OCI-LY1 (cell line): ENCODE measurements at regions not wholly inside any gene's neighbourhood (a gene's known extent, or its start where the extent isn't known, plus 50 kb on each side); places are given as distances from the start of the nearest gene placed in this dataset.

Source experiments
- H2AFZ ChIP-seq: fragments of 200-600 bp; sonication (generic), shearing (Covaris generic); 2 replicates; pipeline ENCODE4 v1.6.0; 2014; ENCODE audit warnings: antibody characterized with exemption, mild to moderate bottlenecking, low read length
- H3F3A ChIP-seq: fragments of 200-600 bp; sonication (generic), shearing (Covaris generic); 2 replicates; pipeline ENCODE4 v1.6.0; 2014; ENCODE audit warnings: mild to moderate bottlenecking, antibody characterized with exemption, low read length, moderate library complexity; ENCODE audit not compliant: insufficient read depth
- H3K27ac ChIP-seq: fragments of 200-600 bp; sonication (generic); 2 replicates; pipeline ENCODE4 v1.5.1; 2014; ENCODE audit warnings: low read length, mixed run types, mild to moderate bottlenecking, low read depth; ENCODE audit not compliant: poor library complexity, severe bottlenecking
- H3K27me3 ChIP-seq: fragments of 200-600 bp; sonication (generic); 2 replicates; pipeline ENCODE4 v1.6.0; 2014; ENCODE audit warnings: antibody characterized with exemption, mild to moderate bottlenecking, low read length, moderate library complexity; ENCODE audit not compliant: insufficient read depth
- H3K36me3 ChIP-seq: fragments of 200-600 bp; sonication (generic); 2 replicates; pipeline ENCODE4 v1.6.1; 2014; ENCODE audit warnings: mild to moderate bottlenecking, antibody characterized with exemption, low read length, moderate library complexity, mixed read lengths; ENCODE audit not compliant: insufficient read depth
- H3K4me1 ChIP-seq: fragments of 200-600 bp; sonication (generic); 2 replicates; pipeline ENCODE4 v1.5.1; 2014; ENCODE audit warnings: mild to moderate bottlenecking, low read length, moderate library complexity; ENCODE audit not compliant: insufficient read depth, severe bottlenecking
- H3K4me2 ChIP-seq: fragments of 200-600 bp; sonication (generic), shearing (Covaris generic); 2 replicates; pipeline ENCODE4 v1.6.1; 2014; ENCODE audit warnings: low read length
- H3K4me3 ChIP-seq: fragments of 200-600 bp; sonication (generic); 2 replicates; pipeline ENCODE4 v1.5.1; 2014; ENCODE audit warnings: low read length, low read depth, mild to moderate bottlenecking, mixed read lengths; ENCODE audit not compliant: poor library complexity, severe bottlenecking
- H3K79me2 ChIP-seq: fragments of 200-600 bp; shearing (Covaris generic); 2 replicates; pipeline ENCODE4 v1.6.1; 2016; ENCODE audit warnings: mixed run types, low read length, mixed read lengths; ENCODE audit not compliant: insufficient read depth
- H3K9ac ChIP-seq: fragments of 200-600 bp; sonication (generic), shearing (Covaris generic); 2 replicates; pipeline ENCODE4 v1.6.1; 2014; ENCODE audit warnings: mild to moderate bottlenecking, low read length, mixed read lengths
- H3K9me2 ChIP-seq: fragments of 200-600 bp; sonication (generic), shearing (Covaris generic); 2 replicates; pipeline ENCODE4 v1.6.1; 2014; ENCODE audit warnings: low read depth, mild to moderate bottlenecking, low read length, mixed read lengths
- H3K9me3 ChIP-seq: fragments of 200-600 bp; shearing (Covaris generic); 2 replicates; pipeline ENCODE4 v1.6.1; 2014; ENCODE audit warnings: low read length, mixed read lengths
- H4K20me1 ChIP-seq: fragments of 200-600 bp; sonication (generic), shearing (Covaris generic); 2 replicates; pipeline ENCODE4 v1.6.0; 2016; ENCODE audit warnings: mild to moderate bottlenecking, low read length; ENCODE audit not compliant: insufficient read depth
- EZH2 ChIP-seq: fragments of 200-600 bp; sonication (generic), shearing (Covaris generic); IDR thresholded peaks from 2 replicates; pipeline ENCODE4 v1.8.0; 2017; ENCODE audit warnings: borderline replicate concordance, mixed run types, mild to moderate bottlenecking, antibody characterized with exemption, low read length, moderate library complexity, mixed read lengths
- TF ChIP-seq, protein P1 (sequence below): fragments of 200-600 bp; sonication (generic), shearing (Covaris generic); IDR thresholded peaks from 2 replicates; pipeline ENCODE4 v1.5.1; 2017; ENCODE audit warnings: mild to moderate bottlenecking, antibody characterized with exemption, low read length, moderate library complexity, mixed read lengths

DNA sequence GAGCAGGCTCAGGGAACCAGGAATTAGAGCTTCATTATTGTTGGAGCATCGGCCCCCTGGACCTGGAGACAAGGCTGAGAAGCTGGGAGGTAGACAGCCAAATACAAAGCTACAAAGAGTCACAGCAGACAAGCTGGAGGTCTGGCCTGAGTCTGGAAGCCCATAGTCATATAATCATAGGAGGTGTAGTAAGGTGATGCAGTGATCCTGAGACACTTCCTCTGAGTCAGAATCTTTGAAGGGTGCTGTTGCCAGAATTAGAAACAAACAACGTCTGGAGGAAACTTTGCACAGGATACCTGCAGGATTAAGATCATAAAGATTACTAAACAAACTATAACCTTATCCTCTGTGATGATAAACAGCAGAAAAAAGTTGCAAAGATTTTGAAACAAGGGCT is 213.8 kb downstream of the DSC3 start:
- Histone ChIP-seq H3K27ac (no peak overlapping the region), H3K9me3 (no peaks in the 10 kb centered on the region), H4K20me1 (no peaks in the 10 kb centered on the region), H3K9ac (no peak overlapping the region), H3K4me2 (no peak overlapping the region), H3K79me2 (no peaks in the 10 kb centered on the region), H3K36me3 (no peaks in the 10 kb centered on the region), H3K9me2 (no peaks in the 10 kb centered on the region), H3K4me1 (no peaks in the 10 kb centered on the region), H3K4me3 (no peak overlapping the region), H3F3A (no peaks in the 10 kb centered on the region), H2AFZ (no peak overlapping the region), H3K27me3 (no peaks in the 10 kb centered on the region)
- no peak for TF ChIP-seq EZH2
- TF ChIP-seq, protein P1, sequence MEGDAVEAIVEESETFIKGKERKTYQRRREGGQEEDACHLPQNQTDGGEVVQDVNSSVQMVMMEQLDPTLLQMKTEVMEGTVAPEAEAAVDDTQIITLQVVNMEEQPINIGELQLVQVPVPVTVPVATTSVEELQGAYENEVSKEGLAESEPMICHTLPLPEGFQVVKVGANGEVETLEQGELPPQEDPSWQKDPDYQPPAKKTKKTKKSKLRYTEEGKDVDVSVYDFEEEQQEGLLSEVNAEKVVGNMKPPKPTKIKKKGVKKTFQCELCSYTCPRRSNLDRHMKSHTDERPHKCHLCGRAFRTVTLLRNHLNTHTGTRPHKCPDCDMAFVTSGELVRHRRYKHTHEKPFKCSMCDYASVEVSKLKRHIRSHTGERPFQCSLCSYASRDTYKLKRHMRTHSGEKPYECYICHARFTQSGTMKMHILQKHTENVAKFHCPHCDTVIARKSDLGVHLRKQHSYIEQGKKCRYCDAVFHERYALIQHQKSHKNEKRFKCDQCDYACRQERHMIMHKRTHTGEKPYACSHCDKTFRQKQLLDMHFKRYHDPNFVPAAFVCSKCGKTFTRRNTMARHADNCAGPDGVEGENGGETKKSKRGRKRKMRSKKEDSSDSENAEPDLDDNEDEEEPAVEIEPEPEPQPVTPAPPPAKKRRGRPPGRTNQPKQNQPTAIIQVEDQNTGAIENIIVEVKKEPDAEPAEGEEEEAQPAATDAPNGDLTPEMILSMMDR, result no peak

GRCh38 chr18:30819619-30820018 is 222.9 kb downstream of the DSC3 start:
- H3K36me3 ChIP-seq, result no peaks in the 10 kb centered on the region
- no peak overlapping the region for H2AFZ ChIP-seq
- H3K4me2 ChIP-seq, result no peak overlapping the region
- no peaks in the 10 kb centered on the region for H3K9me2 ChIP-seq
- H3K9ac ChIP-seq, result no peak overlapping the region
- H3K4me1 ChIP-seq, result no peaks in the 10 kb centered on the region
- no peaks in the 10 kb centered on the region for H3K79me2 ChIP-seq
- no peak overlapping the region for H3K4me3 ChIP-seq
- H4K20me1 ChIP-seq, result no peaks in the 10 kb centered on the region
- TF ChIP-seq, protein P1, result no peak
- no peak for TF ChIP-seq EZH2
- no peaks in the 10 kb centered on the region for H3F3A ChIP-seq
- no peaks in the 10 kb centered on the region for H3K27me3 ChIP-seq
- H3K27ac ChIP-seq, result no peak overlapping the region
- H3K9me3 ChIP-seq, result no peaks in the 10 kb centered on the region

DNA sequence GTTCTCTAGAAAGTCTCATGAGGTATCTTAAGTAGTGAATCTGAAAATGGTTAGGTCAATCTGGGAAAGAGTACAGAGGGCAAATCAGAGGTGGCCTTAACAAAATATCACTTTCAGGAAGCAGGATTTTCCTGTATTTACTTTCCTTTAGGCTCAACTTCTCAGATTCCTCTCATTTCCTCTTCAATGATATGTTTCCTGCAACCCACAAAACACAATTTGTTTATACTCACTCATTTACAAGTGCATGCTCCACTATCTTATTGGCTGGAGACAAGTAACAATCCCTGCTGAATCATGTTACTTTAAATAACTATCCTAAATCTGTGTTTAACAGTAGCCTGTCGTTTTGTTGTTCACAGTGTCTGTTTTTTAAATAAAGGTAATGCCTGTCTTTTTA is 228.1 kb downstream of the DSC3 start:
- Histone ChIP-seq H4K20me1 (no peaks in the 10 kb centered on the region), H3K4me3 (no peak overlapping the region), H3K9me2 (no peaks in the 10 kb centered on the region), H3K27me3 (no peaks in the 10 kb centered on the region), H3K4me1 (no peaks in the 10 kb centered on the region), H3K36me3 (no peaks in the 10 kb centered on the region), H2AFZ (no peak overlapping the region), H3K9ac (no peak overlapping the region), H3K27ac (no peak overlapping the region), H3K4me2 (no peak overlapping the region), H3K9me3 (no peaks in the 10 kb centered on the region), H3F3A (no peaks in the 10 kb centered on the region), H3K79me2 (no peaks in the 10 kb centered on the region)
- TF ChIP-seq EZH2, result no peak
- TF ChIP-seq, protein P1, result no peak
